ENCODE measurements at regions not wholly inside any gene's neighbourhood (a gene's known extent, or its start where the extent isn't known, plus 50 kb on each side); places are given as distances from the start of the nearest gene placed in this dataset.

DNA sequence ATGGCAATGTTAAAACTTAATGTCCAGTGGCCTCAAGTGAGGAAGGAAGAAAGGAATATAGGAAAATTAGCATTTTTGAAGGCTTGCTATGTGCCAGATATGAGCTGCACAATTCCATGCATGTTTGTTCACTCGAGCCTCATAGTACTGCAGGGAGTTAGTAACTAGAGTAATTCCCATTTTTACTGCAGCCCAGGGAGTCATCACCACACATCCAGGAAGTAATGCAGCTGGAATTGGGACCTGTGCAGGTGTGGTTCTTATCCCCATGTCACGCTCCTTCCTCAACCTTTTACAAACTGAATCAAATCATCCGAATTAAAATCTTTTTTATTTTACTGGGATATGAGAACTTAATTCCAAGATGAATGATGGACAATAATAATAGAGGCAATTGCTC, 149.5 kb upstream of the MAFB start:
- Mint-ChIP-seq H3K27ac (ENCODE audit: unreplicated experiment) (no peak overlapping the region), H3K9me3 (ENCODE audit: low read depth, unreplicated experiment) (no peaks in the 10 kb centered on the region), H3K4me3 (ENCODE audit: low read depth, unreplicated experiment) (no peak overlapping the region), H3K36me3 (ENCODE audit: insufficient read depth, unreplicated experiment) (no peaks in the 10 kb centered on the region), H3K4me1 (ENCODE audit: low read depth, unreplicated experiment) (no peaks in the 10 kb centered on the region), H3K27me3 (ENCODE audit: unreplicated experiment) (peaks cover 71% of the 10 kb centered on the region)
- CTCF ChIA-PET = interaction anchor here (0.6 to 0.8 kb wide), 2 partner anchors 34 to 144 kb away, joined by 3 to 7 read pairs; no protein-coding TSS in a partner anchor
- no TSS peak for BruUV-seq (replicated peaks)
- DNase-seq = no peak
- TF ChIP-seq, protein P1, sequence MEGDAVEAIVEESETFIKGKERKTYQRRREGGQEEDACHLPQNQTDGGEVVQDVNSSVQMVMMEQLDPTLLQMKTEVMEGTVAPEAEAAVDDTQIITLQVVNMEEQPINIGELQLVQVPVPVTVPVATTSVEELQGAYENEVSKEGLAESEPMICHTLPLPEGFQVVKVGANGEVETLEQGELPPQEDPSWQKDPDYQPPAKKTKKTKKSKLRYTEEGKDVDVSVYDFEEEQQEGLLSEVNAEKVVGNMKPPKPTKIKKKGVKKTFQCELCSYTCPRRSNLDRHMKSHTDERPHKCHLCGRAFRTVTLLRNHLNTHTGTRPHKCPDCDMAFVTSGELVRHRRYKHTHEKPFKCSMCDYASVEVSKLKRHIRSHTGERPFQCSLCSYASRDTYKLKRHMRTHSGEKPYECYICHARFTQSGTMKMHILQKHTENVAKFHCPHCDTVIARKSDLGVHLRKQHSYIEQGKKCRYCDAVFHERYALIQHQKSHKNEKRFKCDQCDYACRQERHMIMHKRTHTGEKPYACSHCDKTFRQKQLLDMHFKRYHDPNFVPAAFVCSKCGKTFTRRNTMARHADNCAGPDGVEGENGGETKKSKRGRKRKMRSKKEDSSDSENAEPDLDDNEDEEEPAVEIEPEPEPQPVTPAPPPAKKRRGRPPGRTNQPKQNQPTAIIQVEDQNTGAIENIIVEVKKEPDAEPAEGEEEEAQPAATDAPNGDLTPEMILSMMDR (IDR thresholded peaks at IDR 0.05; ENCODE audit: unreplicated experiment) = no peak
- intact Hi-C loops (cut with micrococcal nuclease; ENCODE audit: unreplicated experiment) = no loop called here

DNA sequence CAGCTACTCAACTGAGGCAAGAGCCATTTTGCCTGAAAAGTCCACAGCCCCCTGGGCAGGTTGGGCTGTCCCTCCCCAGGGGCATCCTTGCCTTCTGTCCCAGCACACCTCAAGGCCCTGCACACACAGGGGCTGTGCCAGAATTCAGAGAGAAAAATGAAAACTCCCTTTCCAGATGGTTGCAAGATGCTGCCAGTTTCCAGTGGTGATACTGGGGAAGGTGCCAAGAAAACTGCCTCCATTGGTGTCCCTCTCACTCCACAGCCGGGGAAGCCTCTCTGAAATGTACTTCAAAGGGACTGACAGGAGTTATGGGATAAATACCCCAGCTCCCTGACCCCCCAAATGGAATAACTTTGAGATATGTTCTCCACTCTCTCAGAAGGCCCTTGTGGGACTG, 154.2 kb upstream of the MAFB start:
- peaks cover 3% of the 10 kb centered on the region for H3K9me3 Mint-ChIP-seq (ENCODE audit: low read depth, unreplicated experiment)
- CTCF ChIA-PET = no interaction called here
- DNase-seq = no peak
- BruUV-seq (replicated peaks) = no TSS peak
- H3K4me1 Mint-ChIP-seq (ENCODE audit: low read depth, unreplicated experiment) = no peaks in the 10 kb centered on the region
- no peaks in the 10 kb centered on the region for H3K36me3 Mint-ChIP-seq (ENCODE audit: insufficient read depth, unreplicated experiment)
- TF ChIP-seq, protein P1 (IDR thresholded peaks at IDR 0.05; ENCODE audit: unreplicated experiment) = no peak
- intact Hi-C loops (cut with micrococcal nuclease; ENCODE audit: unreplicated experiment) = no loop called here
- peaks cover 86% of the 10 kb centered on the region for H3K27me3 Mint-ChIP-seq (ENCODE audit: unreplicated experiment)
- no peak overlapping the region for H3K27ac Mint-ChIP-seq (ENCODE audit: unreplicated experiment)
- H3K4me3 Mint-ChIP-seq (ENCODE audit: low read depth, unreplicated experiment) = no peak overlapping the region

DNA sequence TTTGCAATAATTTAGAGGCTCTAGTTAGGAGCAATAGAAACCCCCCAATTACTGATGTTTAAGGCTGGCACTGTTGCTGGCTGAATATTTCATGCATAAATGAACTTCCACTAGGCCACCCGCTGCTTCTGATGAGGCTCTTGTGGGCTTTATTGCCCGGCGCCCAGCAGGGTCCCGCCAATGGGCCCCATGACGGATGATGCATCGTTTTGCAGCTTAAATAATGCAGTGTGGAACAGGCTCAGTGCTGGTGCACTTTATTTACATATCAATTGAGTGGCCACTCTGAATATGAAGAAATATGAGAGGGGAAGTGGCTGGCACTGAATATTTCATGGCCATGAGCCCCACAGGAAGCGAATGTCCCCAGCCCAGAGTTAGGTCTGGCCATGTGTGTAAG, 155.3 kb upstream of the MAFB start:
- Mint-ChIP-seq H3K27me3 (ENCODE audit: unreplicated experiment) (peaks cover 92% of the 10 kb centered on the region), H3K4me3 (ENCODE audit: low read depth, unreplicated experiment) (no peak overlapping the region), H3K4me1 (ENCODE audit: low read depth, unreplicated experiment) (no peaks in the 10 kb centered on the region), H3K36me3 (ENCODE audit: insufficient read depth, unreplicated experiment) (no peaks in the 10 kb centered on the region), H3K9me3 (ENCODE audit: low read depth, unreplicated experiment) (peaks cover 3% of the 10 kb centered on the region), H3K27ac (ENCODE audit: unreplicated experiment) (no peak overlapping the region)
- no TSS peak for BruUV-seq (replicated peaks)
- DNase-seq = no peak
- CTCF ChIA-PET = no interaction called here
- intact Hi-C loops (cut with micrococcal nuclease; ENCODE audit: unreplicated experiment) = no loop called here
- TF ChIP-seq, protein P1 (IDR thresholded peaks at IDR 0.05; ENCODE audit: unreplicated experiment) = no peak

DNA sequence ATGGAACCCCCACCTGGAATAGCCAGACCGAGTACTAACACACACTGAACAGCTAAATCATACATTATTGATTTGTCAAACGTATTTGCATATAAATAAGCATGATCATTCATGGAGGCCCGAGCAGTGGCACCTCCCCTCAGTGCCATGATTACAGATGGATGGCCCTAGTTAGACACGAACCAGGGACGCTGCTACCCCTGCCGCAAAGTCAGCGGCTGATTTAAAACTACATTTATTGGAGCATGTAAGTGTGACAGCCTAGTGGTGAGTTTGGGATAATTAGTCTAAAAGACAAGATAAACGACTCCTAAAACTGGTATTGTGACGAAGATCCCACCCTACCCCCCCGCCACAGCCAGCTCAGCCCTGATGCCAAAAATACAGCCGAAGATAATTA, 159.1 kb upstream of the MAFB start:
- CTCF ChIA-PET = no interaction called here

More for the DNA sequence above, 159.1 kb upstream of the MAFB start:
- Mint-ChIP-seq H3K9me3 (ENCODE audit: low read depth, unreplicated experiment) (peaks cover 3% of the 10 kb centered on the region), H3K36me3 (ENCODE audit: insufficient read depth, unreplicated experiment) (no peaks in the 10 kb centered on the region), H3K27ac (ENCODE audit: unreplicated experiment) (no peak overlapping the region), H3K4me3 (ENCODE audit: low read depth, unreplicated experiment) (no peak overlapping the region), H3K4me1 (ENCODE audit: low read depth, unreplicated experiment) (no peaks in the 10 kb centered on the region), H3K27me3 (ENCODE audit: unreplicated experiment) (peaks cover 89% of the 10 kb centered on the region)
- intact Hi-C loops (cut with micrococcal nuclease; ENCODE audit: unreplicated experiment) = no loop called here
- TF ChIP-seq, protein P1 (IDR thresholded peaks at IDR 0.05; ENCODE audit: unreplicated experiment) = no peak
- no peak for DNase-seq
- BruUV-seq (replicated peaks) = no TSS peak

Measured in Calu3 (cell line).